H1 (cell line): ENCODE measurements at regions not wholly inside any gene's neighbourhood (a gene's known extent, or its start where the extent isn't known, plus 50 kb on each side); places are given as distances from the start of the nearest gene placed in this dataset.

ENCODE experiments used
- BACH1 ChIP-seq: IDR thresholded peaks from 2 replicates; pipeline ENCODE4 v1.6.1; 2012; ENCODE audit warnings: low read length, improper control_type of control experiment
- CREB1 ChIP-seq: IDR thresholded peaks from 2 replicates; pipeline ENCODE4 v1.6.1; 2012; ENCODE audit warnings: inconsistent platforms
- EGR1 ChIP-seq: IDR thresholded peaks from 2 replicates; pipeline ENCODE4 v1.6.1; 2011; ENCODE audit warnings: low read depth, low read length, borderline replicate concordance
- EP300 ChIP-seq, 2 experiments: IDR thresholded peaks; 1 replicate in 1 of 2; 2 replicates in 1 of 2; pipeline ENCODE4 v1.6.1; 2011 to 2012; ENCODE audit warnings: low read depth in 2 of 2, low read length in 2 of 2, mild to moderate bottlenecking in 2 of 2, borderline replicate concordance in 1 of 2, inconsistent platforms in 1 of 2, moderate library complexity in 1 of 2
- SUZ12 ChIP-seq: fragments of 200-600 bp; sonication (generic); IDR thresholded peaks from 2 replicates; pipeline ENCODE4 v1.6.1; 2012; ENCODE audit warnings: mild to moderate bottlenecking, inconsistent platforms, low read length, moderate library complexity, mixed read lengths
- TF ChIP-seq, protein P1 (sequence below), 3 experiments: IDR thresholded peaks; 1 replicate in 2 of 3; 2 replicates in 1 of 3; pipeline versions ENCODE4 v1.5.1 to v1.6.1; 2011; ENCODE audit warnings: low read length in 3 of 3, mild to moderate bottlenecking in 3 of 3, inconsistent platforms in 2 of 3, low read depth in 1 of 3, moderate library complexity in 1 of 3; ENCODE audit not compliant: insufficient read depth in 1 of 3; ENCODE audit errors: control extremely low read depth in 1 of 3
- TF ChIP-seq, protein P2 (sequence below): IDR thresholded peaks from 2 replicates; pipeline ENCODE4 v1.6.1; 2011; ENCODE audit warnings: low read length, improper control_type of control experiment

DNA sequence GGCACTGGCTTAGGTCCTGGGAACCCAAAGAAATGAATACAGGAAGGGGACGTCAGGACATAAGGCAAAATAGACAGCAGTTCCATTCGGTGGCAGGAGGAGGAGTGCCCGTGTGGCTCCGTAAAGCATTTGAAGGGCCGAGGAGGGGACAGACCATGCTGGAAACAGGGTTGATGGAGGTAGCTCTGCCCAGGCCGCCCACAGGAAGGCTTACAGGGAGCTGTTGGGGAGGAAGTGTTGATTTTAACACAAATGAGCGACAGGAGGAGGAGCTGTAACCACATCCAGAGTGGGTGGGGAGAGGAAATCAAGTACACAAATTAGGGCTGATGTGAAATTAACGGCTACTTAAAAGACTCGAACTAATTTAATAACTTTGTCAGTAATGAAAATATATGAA is 54.6 kb downstream of the RBFOX3 start:
- TF ChIP-seq SUZ12 = no peak
- no peak for TF ChIP-seq EP300 (IDR thresholded peaks at IDR 0.05; ENCODE audit: borderline replicate concordance in 1 of 2, low read depth in 2 of 2, low read length in 2 of 2)
- TF ChIP-seq, protein P1, sequence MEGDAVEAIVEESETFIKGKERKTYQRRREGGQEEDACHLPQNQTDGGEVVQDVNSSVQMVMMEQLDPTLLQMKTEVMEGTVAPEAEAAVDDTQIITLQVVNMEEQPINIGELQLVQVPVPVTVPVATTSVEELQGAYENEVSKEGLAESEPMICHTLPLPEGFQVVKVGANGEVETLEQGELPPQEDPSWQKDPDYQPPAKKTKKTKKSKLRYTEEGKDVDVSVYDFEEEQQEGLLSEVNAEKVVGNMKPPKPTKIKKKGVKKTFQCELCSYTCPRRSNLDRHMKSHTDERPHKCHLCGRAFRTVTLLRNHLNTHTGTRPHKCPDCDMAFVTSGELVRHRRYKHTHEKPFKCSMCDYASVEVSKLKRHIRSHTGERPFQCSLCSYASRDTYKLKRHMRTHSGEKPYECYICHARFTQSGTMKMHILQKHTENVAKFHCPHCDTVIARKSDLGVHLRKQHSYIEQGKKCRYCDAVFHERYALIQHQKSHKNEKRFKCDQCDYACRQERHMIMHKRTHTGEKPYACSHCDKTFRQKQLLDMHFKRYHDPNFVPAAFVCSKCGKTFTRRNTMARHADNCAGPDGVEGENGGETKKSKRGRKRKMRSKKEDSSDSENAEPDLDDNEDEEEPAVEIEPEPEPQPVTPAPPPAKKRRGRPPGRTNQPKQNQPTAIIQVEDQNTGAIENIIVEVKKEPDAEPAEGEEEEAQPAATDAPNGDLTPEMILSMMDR (IDR thresholded peaks at IDR 0.05; ENCODE audit: control extremely low read depth in 1 of 3, insufficient read depth in 1 of 3, low read depth in 1 of 3, low read length in 3 of 3) = no peak
- TF ChIP-seq, protein P2, sequence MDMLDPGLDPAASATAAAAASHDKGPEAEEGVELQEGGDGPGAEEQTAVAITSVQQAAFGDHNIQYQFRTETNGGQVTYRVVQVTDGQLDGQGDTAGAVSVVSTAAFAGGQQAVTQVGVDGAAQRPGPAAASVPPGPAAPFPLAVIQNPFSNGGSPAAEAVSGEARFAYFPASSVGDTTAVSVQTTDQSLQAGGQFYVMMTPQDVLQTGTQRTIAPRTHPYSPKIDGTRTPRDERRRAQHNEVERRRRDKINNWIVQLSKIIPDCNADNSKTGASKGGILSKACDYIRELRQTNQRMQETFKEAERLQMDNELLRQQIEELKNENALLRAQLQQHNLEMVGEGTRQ = no peak
- TF ChIP-seq EGR1 = no peak
- TF ChIP-seq CREB1 = no peak
- no peak for TF ChIP-seq BACH1
